ENCODE measurements at regions not wholly inside any gene's neighbourhood (a gene's known extent, or its start where the extent isn't known, plus 50 kb on each side); places are given as distances from the start of the nearest gene placed in this dataset.
"Not testable (repeated sequence)": the region's sequence is repeated elsewhere in the genome, so short reads cannot be mapped to it uniquely, and the experiment has no call there.

GRCh38 chr4:122100508-122100907 is 51.6 kb upstream of the BLTP1 start:
- DNase-seq, result no peak

GRCh38 chr4:122099896-122100295 is 52.2 kb upstream of the BLTP1 start:
- peak; percentile 72 for DNase-seq

- DNase-seq, result no peak
Observed at GRCh38 chr4:122091836-122092405, 60.2 kb upstream of the BLTP1 start.

DNA sequence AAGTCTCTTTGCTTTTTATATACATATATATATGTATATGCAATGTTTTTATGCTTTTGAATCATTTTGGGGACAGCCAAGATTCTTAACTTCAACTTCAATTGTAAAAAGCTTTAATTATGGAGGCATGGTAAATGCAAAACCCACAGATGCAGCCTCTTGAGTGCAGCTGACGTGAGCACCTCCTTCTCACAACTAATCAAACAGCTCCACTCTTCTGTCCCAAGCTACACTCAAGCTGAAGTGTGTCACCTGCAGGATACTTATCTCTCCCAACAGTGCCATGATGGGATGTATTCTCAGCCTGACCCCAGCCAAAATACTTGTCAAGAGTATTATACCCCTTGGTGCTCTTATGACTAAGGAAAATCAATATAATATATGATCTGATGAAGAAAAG is 60.7 kb upstream of the BLTP1 start:
- DNase-seq, result no peak

GRCh38 chr4:122090989-122091388 is 61.1 kb upstream of the BLTP1 start:
- DNase-seq, result no peak

DNA sequence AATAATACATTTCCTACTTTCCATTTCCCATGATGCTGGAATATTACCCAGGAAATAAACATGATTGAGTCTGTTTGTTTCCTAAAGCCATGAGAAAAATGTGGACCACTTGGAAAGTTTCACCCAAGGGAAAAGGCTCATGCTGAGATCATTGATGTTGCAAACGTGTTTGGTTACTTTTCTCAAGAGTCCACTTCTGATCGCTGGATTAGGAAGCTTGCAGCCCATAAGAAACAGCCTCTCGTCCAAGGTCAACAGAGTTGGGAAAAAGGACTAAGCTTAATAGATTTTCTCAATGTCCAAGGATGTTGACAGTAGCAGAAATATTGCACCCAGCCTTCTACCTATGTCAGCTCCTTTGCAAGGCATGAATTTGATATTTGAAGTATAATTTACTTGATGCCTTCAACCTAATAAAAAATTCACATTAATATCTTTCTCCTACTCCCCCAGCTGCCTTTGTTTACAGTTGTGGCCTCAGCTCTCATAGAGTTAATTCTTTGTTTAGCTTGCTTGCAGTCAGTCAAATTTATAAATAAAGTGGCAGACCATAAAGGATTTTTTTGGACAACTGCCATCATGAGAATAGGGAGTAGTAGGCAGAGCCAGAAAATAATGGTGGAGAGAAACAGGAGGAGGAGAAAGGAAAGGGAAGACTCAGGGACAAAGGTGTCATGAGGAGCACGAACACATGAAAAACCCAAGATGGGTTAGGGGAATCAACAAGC is 65.6 kb upstream of the BLTP1 start:
- DNase-seq, result no peak

- no peak for DNase-seq
Observed at GRCh38 chr4:122083989-122084388, 68.1 kb upstream of the BLTP1 start.

DNA sequence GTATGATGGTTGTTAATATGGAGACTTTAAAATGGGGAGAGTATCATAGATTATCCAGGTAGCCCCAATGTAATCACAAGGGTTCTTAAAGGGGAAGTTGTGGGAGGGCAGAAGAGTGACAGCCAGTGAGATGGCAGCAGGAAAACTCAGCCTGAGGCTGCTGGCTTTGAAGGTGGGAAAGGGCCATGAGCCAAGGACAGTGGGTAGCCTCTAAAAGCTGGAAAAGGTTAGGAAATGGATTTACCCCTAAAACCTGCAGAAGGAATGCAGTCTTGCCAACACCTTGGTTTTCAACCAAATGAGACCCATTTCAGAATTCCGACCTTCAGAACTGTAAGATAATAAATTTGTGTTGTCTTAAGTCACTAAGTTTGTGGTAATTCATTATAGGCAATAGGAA is 68.8 kb upstream of the BLTP1 start:
- DNase-seq, result no peak

GRCh38 chr4:122082661-122083060 is 69.5 kb upstream of the BLTP1 start:
- no peak for DNase-seq

DNA sequence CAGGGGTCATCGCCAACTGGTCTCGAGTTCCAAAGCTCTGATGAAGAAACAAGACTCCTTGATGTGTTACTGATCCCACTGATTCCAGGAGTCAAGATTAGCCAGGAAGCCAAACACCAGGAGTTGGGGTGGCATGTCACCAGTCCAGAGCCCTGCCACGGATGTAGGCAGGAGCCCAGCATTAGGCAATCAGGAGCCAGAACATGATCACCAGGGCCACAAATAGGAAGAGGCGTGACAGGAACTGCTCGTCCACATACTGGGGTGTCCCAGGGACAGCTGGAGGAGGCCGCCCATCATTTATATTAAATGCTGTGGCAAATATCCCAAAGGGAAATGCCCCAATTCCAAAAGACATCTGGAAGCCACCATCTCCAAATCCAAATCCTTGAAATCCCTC is 74.5 kb upstream of the BLTP1 start:
- DNase-seq, result not testable (repeated sequence)

- not testable (repeated sequence) for DNase-seq
Observed at GRCh38 chr4:122076835-122077234, 75.3 kb upstream of the BLTP1 start.

DNA sequence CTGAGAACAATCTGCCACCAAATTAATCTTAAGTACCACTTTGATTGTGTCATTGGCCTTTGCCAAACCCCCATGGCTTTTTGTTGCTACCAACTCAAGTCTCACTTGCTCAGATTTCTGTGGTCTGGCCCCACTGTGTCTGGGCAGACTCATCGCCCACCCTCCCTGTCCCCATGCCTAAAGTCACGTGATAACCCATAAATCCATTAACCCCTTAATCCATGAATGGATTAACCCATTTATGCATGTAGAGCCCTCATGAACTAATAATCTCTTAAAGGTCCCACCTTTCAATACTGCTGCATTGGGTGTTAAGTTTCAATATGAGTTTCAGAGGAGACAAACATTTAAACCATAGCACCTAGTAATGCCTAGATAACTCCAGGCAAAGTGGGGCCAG is 78.5 kb upstream of the BLTP1 start:
- DNase-seq, result no peak

GRCh38 chr4:122065915-122066314 is 86.2 kb upstream of the BLTP1 start:
- no peak for DNase-seq

GRCh38 chr4:122065149-122065548 is 87.0 kb upstream of the BLTP1 start:
- no peak for DNase-seq

DNA sequence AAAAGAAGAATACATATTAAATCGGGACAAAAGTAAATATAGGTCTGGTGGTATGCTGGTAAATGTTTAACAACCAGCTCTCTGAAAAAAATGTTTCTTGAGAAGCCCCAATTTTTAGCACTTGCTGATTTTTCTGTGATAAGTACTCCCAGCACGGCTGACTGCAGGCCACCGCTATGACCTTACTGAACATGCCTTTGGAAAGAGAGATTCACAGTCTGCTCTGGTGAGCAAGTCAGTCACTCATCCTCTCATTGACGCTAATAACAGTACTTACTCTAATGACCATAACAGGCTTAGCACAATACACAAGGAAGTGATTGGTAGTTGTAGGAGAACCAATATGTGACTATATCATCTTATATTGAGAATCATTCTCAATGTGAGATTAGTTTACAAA is 98.9 kb upstream of the BLTP1 start:
- no peak for DNase-seq

- DNase-seq, result no peak
Observed at GRCh38 chr4:122052677-122053076, 99.5 kb upstream of the BLTP1 start.

GRCh38 chr4:122050841-122051240 is 99.0 kb upstream of the TRPC3 start:
- no peak for DNase-seq

GRCh38 chr4:122047456-122048425 is 95.9 kb upstream of the TRPC3 start:
- no peak for DNase-seq

GRCh38 chr4:122046255-122046654 is 94.4 kb upstream of the TRPC3 start:
- no peak for DNase-seq

DNA sequence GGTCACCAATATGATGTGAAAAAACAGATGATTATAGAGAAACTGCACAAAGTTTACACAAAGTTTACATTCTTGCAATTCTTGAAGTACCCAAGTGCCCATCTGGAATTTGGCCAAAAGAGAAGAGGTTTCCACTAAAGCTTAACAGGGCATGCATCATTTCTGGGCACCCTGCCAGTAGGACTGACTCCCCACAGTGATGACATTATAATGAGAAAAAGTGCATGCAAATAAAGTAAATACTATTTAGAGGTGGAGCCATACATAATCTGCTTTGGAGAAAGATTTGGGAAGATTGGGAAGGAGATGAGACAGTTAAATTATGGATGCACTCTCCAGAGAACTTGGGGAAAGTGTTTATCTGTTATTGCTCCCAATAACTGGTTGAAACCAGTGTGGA is 93.7 kb upstream of the TRPC3 start:
- DNase-seq, result peak; percentile 99

- DNase-seq, result no peak
Observed at GRCh38 chr4:122044501-122044900, 92.6 kb upstream of the TRPC3 start.

GRCh38 chr4:122041312-122041711 is 89.5 kb upstream of the TRPC3 start:
- no peak for DNase-seq

GRCh38 chr4:122038896-122039295 is 87.0 kb upstream of the TRPC3 start:
- DNase-seq, result no peak

GRCh38 chr4:122034619-122035018 is 82.8 kb upstream of the TRPC3 start:
- no peak for DNase-seq
